WERI-Rb-1 (cell line): ENCODE measurements at regions not wholly inside any gene's neighbourhood (a gene's known extent, or its start where the extent isn't known, plus 50 kb on each side); places are given as distances from the start of the nearest gene placed in this dataset.

Experiments used
- DNase-seq: peaks from one replicate; pipeline ENCODE4 v3.0.0-alpha.2; 2020
- H3K27ac ChIP-seq: fragments of 250-450 bp; sonication (Bioruptor Pico); 2 replicates; pipeline ENCODE4 v1.5.1; 2020; ENCODE audit warnings: mild to moderate bottlenecking, moderate library complexity
- H3K27me3 ChIP-seq: fragments of 250-450 bp; sonication (Bioruptor Pico); 2 replicates; pipeline ENCODE4 v1.5.1; 2021; ENCODE audit warnings: mild to moderate bottlenecking, low read depth, moderate library complexity; ENCODE audit not compliant: insufficient read depth, severe bottlenecking
- H3K36me3 ChIP-seq: fragments of 250-450 bp; sonication (Bioruptor Pico); 2 replicates; pipeline ENCODE4 v1.5.1; 2020; ENCODE audit warnings: mild to moderate bottlenecking, moderate library complexity
- H3K4me3 ChIP-seq: 2 replicates; pipeline ENCODE4 v1.5.1; 2011; ENCODE audit warnings: low read depth, mild to moderate bottlenecking, control low read depth, low read length
- H3K9me3 ChIP-seq: fragments of 250-450 bp; sonication (Bioruptor Pico); 2 replicates; pipeline ENCODE4 v1.5.1; 2021; ENCODE audit warnings: mild to moderate bottlenecking, moderate library complexity; ENCODE audit not compliant: severe bottlenecking
- TF ChIP-seq, protein P1 (sequence below): IDR thresholded peaks from 2 replicates; pipeline ENCODE4 v1.5.1; 2011; ENCODE audit warnings: low read depth, mild to moderate bottlenecking, control low read depth, inconsistent platforms, low read length

GRCh38 chr1:118340928-118341910 is 156.2 kb upstream of the SPAG17 start:
- peak; percentile 31 for DNase-seq

DNA sequence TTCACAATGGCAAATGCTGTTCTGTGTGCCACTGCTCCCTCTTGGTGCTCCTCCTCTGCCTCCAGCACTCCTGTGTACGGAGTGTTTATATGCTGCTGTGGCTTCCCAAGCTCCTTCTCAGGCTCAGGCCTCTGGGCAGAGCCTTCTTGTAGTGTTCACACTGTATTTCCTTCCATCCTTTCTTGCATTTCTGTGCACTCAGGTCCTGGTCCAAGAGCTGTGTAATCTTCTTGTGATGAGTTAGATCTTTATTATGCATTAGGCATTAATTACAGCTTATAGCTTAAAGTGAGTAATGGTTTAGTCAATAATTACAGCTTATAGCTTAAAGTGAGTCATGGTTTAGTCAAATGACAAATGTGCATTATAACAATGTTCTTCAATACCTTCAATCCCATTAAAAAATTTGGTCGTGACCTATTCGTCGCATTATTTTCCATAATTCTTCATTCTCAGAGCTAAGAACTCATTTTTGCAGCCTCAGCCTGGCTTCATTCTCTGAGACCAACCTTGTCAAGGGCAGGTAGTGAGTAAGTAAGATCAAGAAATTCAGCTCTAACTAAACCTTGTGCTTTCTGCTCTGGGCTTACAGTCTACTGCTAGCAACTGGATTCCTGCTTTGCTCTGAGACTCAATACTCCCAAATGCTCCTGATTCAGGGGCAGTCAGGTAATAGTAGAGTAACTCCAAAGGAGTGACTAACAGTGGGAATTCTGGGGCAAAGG is 154.5 kb upstream of the SPAG17 start:
- no peaks in the 10 kb centered on the region for H3K9me3 ChIP-seq
- H3K27me3 ChIP-seq, result no peaks in the 10 kb centered on the region
- TF ChIP-seq, protein P1, sequence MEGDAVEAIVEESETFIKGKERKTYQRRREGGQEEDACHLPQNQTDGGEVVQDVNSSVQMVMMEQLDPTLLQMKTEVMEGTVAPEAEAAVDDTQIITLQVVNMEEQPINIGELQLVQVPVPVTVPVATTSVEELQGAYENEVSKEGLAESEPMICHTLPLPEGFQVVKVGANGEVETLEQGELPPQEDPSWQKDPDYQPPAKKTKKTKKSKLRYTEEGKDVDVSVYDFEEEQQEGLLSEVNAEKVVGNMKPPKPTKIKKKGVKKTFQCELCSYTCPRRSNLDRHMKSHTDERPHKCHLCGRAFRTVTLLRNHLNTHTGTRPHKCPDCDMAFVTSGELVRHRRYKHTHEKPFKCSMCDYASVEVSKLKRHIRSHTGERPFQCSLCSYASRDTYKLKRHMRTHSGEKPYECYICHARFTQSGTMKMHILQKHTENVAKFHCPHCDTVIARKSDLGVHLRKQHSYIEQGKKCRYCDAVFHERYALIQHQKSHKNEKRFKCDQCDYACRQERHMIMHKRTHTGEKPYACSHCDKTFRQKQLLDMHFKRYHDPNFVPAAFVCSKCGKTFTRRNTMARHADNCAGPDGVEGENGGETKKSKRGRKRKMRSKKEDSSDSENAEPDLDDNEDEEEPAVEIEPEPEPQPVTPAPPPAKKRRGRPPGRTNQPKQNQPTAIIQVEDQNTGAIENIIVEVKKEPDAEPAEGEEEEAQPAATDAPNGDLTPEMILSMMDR, result no peak
- H3K27ac ChIP-seq, result no peak overlapping the region
- H3K36me3 ChIP-seq, result no peaks in the 10 kb centered on the region
- H3K4me3 ChIP-seq, result no peak overlapping the region
- peak; percentile 15 for DNase-seq

More at GRCh38 chr1:118340928-118341910, 156.2 kb upstream of the SPAG17 start:
- TF ChIP-seq, protein P1, result no peak
- Histone ChIP-seq H3K27me3 (no peaks in the 10 kb centered on the region), H3K36me3 (no peaks in the 10 kb centered on the region), H3K27ac (no peak overlapping the region), H3K4me3 (no peak overlapping the region), H3K9me3 (no peaks in the 10 kb centered on the region)

DNA sequence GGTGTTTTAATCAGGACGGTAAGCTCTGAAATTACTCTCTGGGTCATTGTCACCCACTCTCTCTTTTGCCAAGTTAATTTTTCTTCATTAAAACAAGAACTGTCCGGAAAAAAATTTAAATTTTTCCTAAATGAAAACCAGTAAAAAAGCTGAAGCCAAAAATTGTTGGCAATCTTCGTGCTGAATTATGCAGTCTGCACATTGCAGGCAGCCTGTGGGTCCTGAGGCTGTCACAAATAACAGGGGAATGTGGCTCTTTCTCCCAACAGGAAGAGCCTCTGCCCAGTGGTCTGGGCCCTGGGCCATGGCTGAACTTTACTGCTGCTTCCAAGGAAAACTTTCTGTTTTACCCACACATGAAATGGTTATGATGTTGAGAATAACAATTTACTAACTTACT is 153.9 kb upstream of the SPAG17 start:
- H3K4me3 ChIP-seq, result no peak overlapping the region
- H3K9me3 ChIP-seq, result no peaks in the 10 kb centered on the region

GRCh38 chr1:118337346-118337745 is 152.3 kb upstream of the SPAG17 start:
- Histone ChIP-seq H3K36me3 (no peaks in the 10 kb centered on the region), H3K9me3 (no peaks in the 10 kb centered on the region), H3K27me3 (no peaks in the 10 kb centered on the region), H3K4me3 (no peak overlapping the region), H3K27ac (no peak overlapping the region)
- TF ChIP-seq, protein P1, result no peak
- no peak for DNase-seq

More for the DNA sequence above, 153.9 kb upstream of the SPAG17 start:
- H3K27ac ChIP-seq, result no peak overlapping the region
- no peaks in the 10 kb centered on the region for H3K36me3 ChIP-seq
- DNase-seq, result no peak
- H3K27me3 ChIP-seq, result no peaks in the 10 kb centered on the region
- TF ChIP-seq, protein P1, result no peak

GRCh38 chr1:118335331-118335732 is 150.3 kb upstream of the SPAG17 start:
- Histone ChIP-seq H3K27ac (no peak overlapping the region), H3K27me3 (no peaks in the 10 kb centered on the region), H3K4me3 (no peak overlapping the region), H3K36me3 (no peaks in the 10 kb centered on the region), H3K9me3 (no peaks in the 10 kb centered on the region)
- DNase-seq, result no peak
- TF ChIP-seq, protein P1, result no peak
